ENCODE measurements at regions not wholly inside any gene's neighbourhood (a gene's known extent, or its start where the extent isn't known, plus 50 kb on each side); places are given as distances from the start of the nearest gene placed in this dataset.
"Not testable (repeated sequence)": the region's sequence is repeated elsewhere in the genome, so short reads cannot be mapped to it uniquely, and the experiment has no call there.

DNA sequence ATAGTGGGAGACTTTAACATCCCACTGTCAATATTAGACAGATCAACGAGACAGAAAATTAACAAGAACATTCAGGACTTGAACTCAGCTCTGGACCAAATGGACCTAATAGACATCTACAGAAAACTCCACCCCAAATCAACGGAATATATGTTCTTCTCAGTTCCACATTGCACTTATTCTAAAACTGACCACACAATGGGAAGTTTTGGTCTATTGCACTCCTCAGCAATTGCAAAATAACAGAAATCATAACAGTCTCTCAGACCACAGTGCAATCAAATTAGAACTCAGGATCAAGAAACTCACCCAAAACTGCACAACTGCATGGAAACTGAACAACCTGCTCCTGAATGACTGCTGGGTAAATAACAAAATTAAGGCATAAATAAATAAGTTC lies 449.9 kb upstream of the FANCL start:
- H3K9me3 ChIP-seq (ENCODE audit: control insufficient read depth in 2 of 2, insufficient read depth in 1 of 2, low read length in 1 of 2); H3K4me3 ChIP-seq (ENCODE audit: low read length in 2 of 2); DNase-seq (ENCODE audit: low read depth in 6 of 9, low spot score in 9 of 9); H3K27ac ChIP-seq (ENCODE audit: low read depth in 1 of 2, low read length in 1 of 2); H3K27me3 ChIP-seq (ENCODE audit: control insufficient read depth in 2 of 2, insufficient read depth in 1 of 2, low read length in 1 of 2); H3K36me3 ChIP-seq (ENCODE audit: control insufficient read depth in 2 of 2, insufficient read depth in 2 of 2, low read length in 1 of 2); H3K4me1 ChIP-seq (ENCODE audit: control insufficient read depth in 2 of 2, insufficient read depth in 2 of 2, low read length in 2 of 2): not testable (repeated sequence)
- 91% methylated on average over 2 of the region's 2 CpGs for WGBS

DNA sequence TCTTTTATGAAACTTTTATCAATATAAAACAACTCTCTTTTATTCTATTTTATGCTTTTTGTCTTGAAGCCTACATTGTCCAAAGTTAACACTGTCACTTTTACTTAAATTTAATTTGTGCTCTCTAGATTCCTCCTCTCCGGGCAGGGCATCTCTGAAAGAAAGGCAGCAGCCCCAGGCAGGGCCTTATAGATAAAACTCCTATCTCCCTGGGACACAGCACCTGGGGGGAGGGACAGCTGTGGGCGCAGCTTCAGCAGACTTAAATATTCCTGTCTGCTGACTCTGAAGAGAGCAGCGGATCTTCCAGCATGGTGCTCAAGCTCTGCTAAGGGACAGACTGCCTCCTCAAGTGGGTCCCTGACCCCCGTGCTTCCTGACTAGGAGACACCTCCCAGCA lies 447.7 kb upstream of the FANCL start:
- Histone ChIP-seq H3K27me3 (ENCODE audit: control insufficient read depth in 2 of 2, insufficient read depth in 1 of 2, low read length in 1 of 2) (no peaks in the 10 kb centered on the region), H3K4me3 (ENCODE audit: low read length in 2 of 2) (no peak overlapping the region), H3K27ac (ENCODE audit: low read depth in 1 of 2, low read length in 1 of 2) (no peak overlapping the region), H3K9me3 (ENCODE audit: control insufficient read depth in 2 of 2, insufficient read depth in 1 of 2, low read length in 1 of 2) (no peaks in the 10 kb centered on the region), H3K36me3 (ENCODE audit: control insufficient read depth in 2 of 2, insufficient read depth in 2 of 2, low read length in 1 of 2) (no peaks in the 10 kb centered on the region), H3K4me1 (ENCODE audit: control insufficient read depth in 2 of 2, insufficient read depth in 2 of 2, low read length in 2 of 2) (no peaks in the 10 kb centered on the region)
- 96% methylated on average over 4 of the region's 4 CpGs for WGBS
- no peak for DNase-seq (ENCODE audit: low read depth in 6 of 9, low spot score in 9 of 9)

DNA sequence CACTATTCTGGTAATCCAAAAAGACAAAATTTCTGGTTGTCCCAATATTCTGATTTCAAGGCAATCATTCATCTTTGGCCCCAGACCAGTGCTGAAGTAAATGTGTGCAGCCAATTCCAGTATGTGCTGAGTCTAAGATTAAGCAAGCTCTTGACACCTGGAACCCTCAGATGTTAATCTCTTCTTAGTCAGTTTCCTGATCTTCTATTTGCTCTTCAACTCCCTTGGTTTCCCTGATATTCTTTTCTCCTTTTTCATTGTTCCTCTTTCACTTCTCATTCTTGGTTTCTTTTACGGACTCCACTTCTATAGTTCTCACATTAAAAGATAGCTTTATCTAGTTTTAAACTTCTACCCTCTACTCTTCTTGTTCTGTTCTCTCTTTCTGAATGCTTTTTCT lies 445.7 kb upstream of the FANCL start:
- Histone ChIP-seq H3K27ac (ENCODE audit: low read depth in 1 of 2, low read length in 1 of 2) (no peak overlapping the region), H3K27me3 (ENCODE audit: control insufficient read depth in 2 of 2, insufficient read depth in 1 of 2, low read length in 1 of 2) (no peaks in the 10 kb centered on the region), H3K4me1 (ENCODE audit: control insufficient read depth in 2 of 2, insufficient read depth in 2 of 2, low read length in 2 of 2) (no peaks in the 10 kb centered on the region), H3K36me3 (ENCODE audit: control insufficient read depth in 2 of 2, insufficient read depth in 2 of 2, low read length in 1 of 2) (no peaks in the 10 kb centered on the region), H3K4me3 (ENCODE audit: low read length in 2 of 2) (no peak overlapping the region), H3K9me3 (ENCODE audit: control insufficient read depth in 2 of 2, insufficient read depth in 1 of 2, low read length in 1 of 2) (no peaks in the 10 kb centered on the region)
- DNase-seq (ENCODE audit: low read depth in 6 of 9, low spot score in 9 of 9) = no peak
- WGBS = 38% methylated on average over 1 of the region's 1 CpG

DNA sequence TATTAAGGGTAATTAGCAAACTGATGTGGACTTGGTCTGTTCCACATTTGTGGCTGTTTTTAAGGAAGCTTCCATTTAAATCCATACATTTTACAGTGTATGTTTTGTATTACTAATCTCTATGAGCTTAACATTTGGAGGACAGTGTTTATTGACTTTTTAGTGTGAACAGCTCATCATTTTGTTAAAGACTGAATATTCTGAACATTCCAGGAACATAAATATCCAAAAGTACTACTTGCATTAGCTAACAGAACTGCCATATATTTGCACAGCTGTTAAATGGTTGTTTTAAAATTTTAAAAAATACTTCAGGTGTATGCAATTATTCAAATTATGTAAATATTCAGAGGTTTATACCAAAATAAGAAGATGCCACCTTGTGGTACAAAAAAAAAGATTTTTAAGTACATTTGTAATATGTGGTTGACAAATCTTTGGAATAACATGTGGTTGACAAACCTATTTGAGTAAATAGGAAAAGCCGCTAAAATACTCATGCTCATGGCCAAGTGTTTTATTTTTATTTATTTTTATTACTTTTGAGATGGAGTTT lies 439.7 kb upstream of the FANCL start:
- no peak for DNase-seq (ENCODE audit: low read depth in 6 of 9, low spot score in 9 of 9)
- Histone ChIP-seq H3K36me3 (ENCODE audit: control insufficient read depth in 2 of 2, insufficient read depth in 2 of 2, low read length in 1 of 2) (no peaks in the 10 kb centered on the region), H3K4me1 (ENCODE audit: control insufficient read depth in 2 of 2, insufficient read depth in 2 of 2, low read length in 2 of 2) (no peaks in the 10 kb centered on the region), H3K27me3 (ENCODE audit: control insufficient read depth in 2 of 2, insufficient read depth in 1 of 2, low read length in 1 of 2) (no peaks in the 10 kb centered on the region), H3K27ac (ENCODE audit: low read depth in 1 of 2, low read length in 1 of 2) (no peak overlapping the region), H3K4me3 (ENCODE audit: low read length in 2 of 2) (no peak overlapping the region), H3K9me3 (ENCODE audit: control insufficient read depth in 2 of 2, insufficient read depth in 1 of 2, low read length in 1 of 2) (no peaks in the 10 kb centered on the region)
- 97% methylated on average over 1 of the region's 1 CpG for WGBS

GRCh38 chr2:58677748-58678147 lies 436.6 kb upstream of the FANCL start:
- H3K9me3 ChIP-seq (ENCODE audit: control insufficient read depth in 2 of 2, insufficient read depth in 1 of 2, low read length in 1 of 2) = no peaks in the 10 kb centered on the region
- no peaks in the 10 kb centered on the region for H3K4me1 ChIP-seq (ENCODE audit: control insufficient read depth in 2 of 2, insufficient read depth in 2 of 2, low read length in 2 of 2)
- no peak overlapping the region for H3K27ac ChIP-seq (ENCODE audit: low read depth in 1 of 2, low read length in 1 of 2)
- DNase-seq (ENCODE audit: low read depth in 6 of 9, low spot score in 9 of 9) = no peak
- H3K27me3 ChIP-seq (ENCODE audit: control insufficient read depth in 2 of 2, insufficient read depth in 1 of 2, low read length in 1 of 2) = no peaks in the 10 kb centered on the region
- H3K4me3 ChIP-seq (ENCODE audit: low read length in 2 of 2) = no peak overlapping the region
- WGBS = 97% methylated on average over 3 of the region's 3 CpGs
- no peaks in the 10 kb centered on the region for H3K36me3 ChIP-seq (ENCODE audit: control insufficient read depth in 2 of 2, insufficient read depth in 2 of 2, low read length in 1 of 2)

- Histone ChIP-seq H3K27ac (ENCODE audit: low read depth in 1 of 2, low read length in 1 of 2) (no peak overlapping the region), H3K4me3 (ENCODE audit: low read length in 2 of 2) (no peak overlapping the region), H3K36me3 (ENCODE audit: control insufficient read depth in 2 of 2, insufficient read depth in 2 of 2, low read length in 1 of 2) (no peaks in the 10 kb centered on the region), H3K9me3 (ENCODE audit: control insufficient read depth in 2 of 2, insufficient read depth in 1 of 2, low read length in 1 of 2) (no peaks in the 10 kb centered on the region), H3K4me1 (ENCODE audit: control insufficient read depth in 2 of 2, insufficient read depth in 2 of 2, low read length in 2 of 2) (no peaks in the 10 kb centered on the region), H3K27me3 (ENCODE audit: control insufficient read depth in 2 of 2, insufficient read depth in 1 of 2, low read length in 1 of 2) (no peaks in the 10 kb centered on the region)
- 99% methylated on average over 2 of the region's 2 CpGs for WGBS
- no peak for DNase-seq (ENCODE audit: low read depth in 6 of 9, low spot score in 9 of 9)
These were observed 430.6 kb upstream of the FANCL start for GRCh38 chr2:58671675-58672074.

- Histone ChIP-seq H3K9me3 (ENCODE audit: control insufficient read depth in 2 of 2, insufficient read depth in 1 of 2, low read length in 1 of 2) (no peaks in the 10 kb centered on the region), H3K4me1 (ENCODE audit: control insufficient read depth in 2 of 2, insufficient read depth in 2 of 2, low read length in 2 of 2) (no peaks in the 10 kb centered on the region), H3K27me3 (ENCODE audit: control insufficient read depth in 2 of 2, insufficient read depth in 1 of 2, low read length in 1 of 2) (no peaks in the 10 kb centered on the region), H3K36me3 (ENCODE audit: control insufficient read depth in 2 of 2, insufficient read depth in 2 of 2, low read length in 1 of 2) (no peaks in the 10 kb centered on the region), H3K27ac (ENCODE audit: low read depth in 1 of 2, low read length in 1 of 2) (no peak overlapping the region), H3K4me3 (ENCODE audit: low read length in 2 of 2) (no peak overlapping the region)
- WGBS = 97% methylated on average over 5 of the region's 5 CpGs
- DNase-seq (ENCODE audit: low read depth in 6 of 9, low spot score in 9 of 9) = no peak
These were observed 428.9 kb upstream of the FANCL start for GRCh38 chr2:58669998-58670397.

- Histone ChIP-seq H3K36me3 (ENCODE audit: control insufficient read depth in 2 of 2, insufficient read depth in 2 of 2, low read length in 1 of 2) (no peaks in the 10 kb centered on the region), H3K9me3 (ENCODE audit: control insufficient read depth in 2 of 2, insufficient read depth in 1 of 2, low read length in 1 of 2) (no peaks in the 10 kb centered on the region), H3K27me3 (ENCODE audit: control insufficient read depth in 2 of 2, insufficient read depth in 1 of 2, low read length in 1 of 2) (no peaks in the 10 kb centered on the region), H3K4me3 (ENCODE audit: low read length in 2 of 2) (no peak overlapping the region), H3K4me1 (ENCODE audit: control insufficient read depth in 2 of 2, insufficient read depth in 2 of 2, low read length in 2 of 2) (no peaks in the 10 kb centered on the region), H3K27ac (ENCODE audit: low read depth in 1 of 2, low read length in 1 of 2) (no peak overlapping the region)
- no peak for DNase-seq (ENCODE audit: low read depth in 6 of 9, low spot score in 9 of 9)
- WGBS = 90% methylated on average over 3 of the region's 3 CpGs
These were observed 426.1 kb upstream of the FANCL start for GRCh38 chr2:58667137-58667774.

- no peaks in the 10 kb centered on the region for H3K27me3 ChIP-seq (ENCODE audit: control insufficient read depth in 2 of 2, insufficient read depth in 1 of 2, low read length in 1 of 2)
- H3K9me3 ChIP-seq (ENCODE audit: control insufficient read depth in 2 of 2, insufficient read depth in 1 of 2, low read length in 1 of 2) = no peaks in the 10 kb centered on the region
- 99% methylated on average over 3 of the region's 3 CpGs for WGBS
- H3K4me3 ChIP-seq (ENCODE audit: low read length in 2 of 2) = no peak overlapping the region
- no peaks in the 10 kb centered on the region for H3K4me1 ChIP-seq (ENCODE audit: control insufficient read depth in 2 of 2, insufficient read depth in 2 of 2, low read length in 2 of 2)
- H3K36me3 ChIP-seq (ENCODE audit: control insufficient read depth in 2 of 2, insufficient read depth in 2 of 2, low read length in 1 of 2) = no peaks in the 10 kb centered on the region
- H3K27ac ChIP-seq (ENCODE audit: low read depth in 1 of 2, low read length in 1 of 2) = no peak overlapping the region
- DNase-seq (ENCODE audit: low read depth in 6 of 9, low spot score in 9 of 9) = no peak
These were observed 425.3 kb upstream of the FANCL start for GRCh38 chr2:58666323-58666970.
